CD14-positive monocyte (primary cell): ENCODE measurements at regions not wholly inside any gene's neighbourhood (a gene's known extent, or its start where the extent isn't known, plus 50 kb on each side); places are given as distances from the start of the nearest gene placed in this dataset.

Source experiments
- DNase-seq, 3 donors: peaks; one replicate each; pipeline ENCODE4 v3.0.0-alpha.2; 2011 to 2022
- H2AFZ ChIP-seq: 2 replicates; pipeline ENCODE4 v1.6.0; 2012; ENCODE audit warnings: mild to moderate bottlenecking, low read depth, low read length, inconsistent platforms; ENCODE audit not compliant: insufficient read depth, poor library complexity, severe bottlenecking
- H3K27ac ChIP-seq, 2 donors: 1 replicate in 1 of 2; 2 replicates in 1 of 2; pipeline ENCODE4 v1.5.1; 2012 to 2013; ENCODE audit warnings: low read length in 2 of 2, control low read depth in 1 of 2, inconsistent platforms in 1 of 2, low read depth in 1 of 2, mild to moderate bottlenecking in 1 of 2
- H3K27me3 ChIP-seq, 2 donors: one replicate each; pipeline versions ENCODE4 v1.6.0 to v1.6.1; 2011 to 2013; ENCODE audit warnings: low read length in 2 of 2; ENCODE audit not compliant: control insufficient read depth in 2 of 2, insufficient read depth in 2 of 2
- H3K36me3 ChIP-seq, 2 donors: replicated peaks in 1 of 2; 1 replicate in 1 of 2; 2 replicates in 1 of 2; pipeline versions ENCODE4 v1.5.1 to v1.6.1; 2012 to 2013; ENCODE audit warnings: low read length in 2 of 2, control low read depth in 1 of 2, inconsistent platforms in 1 of 2, mild to moderate bottlenecking in 1 of 2; ENCODE audit not compliant: insufficient read depth in 2 of 2, control insufficient read depth in 1 of 2
- H3K4me1 ChIP-seq, 2 donors: 1 replicate in 1 of 2; 2 replicates in 1 of 2; pipeline versions ENCODE4 v1.5.1 to v1.6.1; 2012 to 2013; ENCODE audit warnings: low read length in 2 of 2, control low read depth in 1 of 2, inconsistent platforms in 1 of 2, mild to moderate bottlenecking in 1 of 2, moderate library complexity in 1 of 2; ENCODE audit not compliant: insufficient read depth in 2 of 2, control insufficient read depth in 1 of 2
- H3K4me2 ChIP-seq: replicated peaks from 2 replicates; pipeline ENCODE3; 2012; ENCODE audit warnings: low read length, moderate library complexity, mild to moderate bottlenecking; ENCODE audit not compliant: poor library complexity, severe bottlenecking; ENCODE audit errors: extremely low read depth
- H3K4me3 ChIP-seq, 3 experiments: fragments of 200-600 bp in 1 of 3; sonication (generic) in 1 of 3; replicated peaks in 1 of 3; 1 replicate in 2 of 3; 2 replicates in 1 of 3; pipeline ENCODE4 v1.5.1; 2011 to 2013; ENCODE audit warnings: low read length in 3 of 3, mild to moderate bottlenecking in 3 of 3, control low read depth in 2 of 3, low read depth in 2 of 3, inconsistent platforms in 1 of 3, moderate library complexity in 1 of 3
- H3K79me2 ChIP-seq: 2 replicates; pipeline ENCODE4 v1.6.0; 2012; ENCODE audit warnings: mild to moderate bottlenecking, control low read depth, inconsistent platforms, low read length, moderate library complexity; ENCODE audit not compliant: insufficient read depth
- H3K9ac ChIP-seq: 2 replicates; pipeline ENCODE4 v1.6.0; 2017; ENCODE audit warnings: low read length, mild to moderate bottlenecking; ENCODE audit not compliant: insufficient read depth, poor library complexity, severe bottlenecking
- H3K9me3 ChIP-seq, 2 donors: replicated peaks in 1 of 2; 1 replicate in 1 of 2; 2 replicates in 1 of 2; pipeline versions ENCODE4 v1.5.1 to v1.6.1; 2012 to 2013; ENCODE audit warnings: low read length in 2 of 2, control low read depth in 1 of 2; ENCODE audit not compliant: control insufficient read depth in 1 of 2, insufficient read depth in 1 of 2
- H4K20me1 ChIP-seq: 2 replicates; pipeline ENCODE4 v1.6.0; 2012; ENCODE audit warnings: mild to moderate bottlenecking, low read length, control low read depth, moderate library complexity; ENCODE audit not compliant: insufficient read depth
- H3K27ac Mint-ChIP-seq, 7 donors: one replicate each; pipeline ENCODE4 v1.8.0; 2020; ENCODE audit warnings: mild to moderate bottlenecking in 7 of 7, mixed read lengths in 7 of 7, moderate library complexity in 6 of 7, inconsistent platforms in 2 of 7
- H3K27me3 Mint-ChIP-seq, 3 donors: one replicate each; pipeline ENCODE4 v1.8.0; 2021 to 2022; ENCODE audit warnings: low read depth in 3 of 3, mild to moderate bottlenecking in 3 of 3, mixed read lengths in 3 of 3, moderate library complexity in 3 of 3, inconsistent platforms in 1 of 3
- H3K36me3 Mint-ChIP-seq, 2 donors: one replicate each; pipeline ENCODE4 v1.8.0; 2020; ENCODE audit warnings: mixed read lengths in 2 of 2, inconsistent platforms in 1 of 2, mild to moderate bottlenecking in 1 of 2
- H3K4me1 Mint-ChIP-seq: one replicate; pipeline ENCODE4 v1.8.0; 2020; ENCODE audit warnings: mild to moderate bottlenecking, mixed read lengths
- H3K4me3 Mint-ChIP-seq, 2 donors: one replicate each; pipeline ENCODE4 v1.8.0; 2020; ENCODE audit warnings: mild to moderate bottlenecking in 2 of 2, mixed read lengths in 2 of 2, moderate library complexity in 1 of 2
- H3K9me3 Mint-ChIP-seq, 7 donors: one replicate each; pipeline ENCODE4 v1.8.0; 2020 to 2022; ENCODE audit warnings: mixed read lengths in 7 of 7, mild to moderate bottlenecking in 6 of 7, moderate library complexity in 6 of 7, inconsistent platforms in 2 of 7
- WGBS: methylation state at CpG from one replicate; pipeline ENCODE4 v1.1.5; 2013; ENCODE audit warnings: missing lambda C conversion rate; ENCODE audit not compliant: insufficient coverage; 5-methylcytosine and 5-hydroxymethylcytosine counted together
- intact Hi-C, 2 donors: fragments of 100-400 bp; cut with micrococcal nuclease; formaldehyde crosslinking; loops; one replicate each; pipeline versions ENCODE4 v1.15.0 to v1.15.1; 2023
- TF ChIP-seq, protein P1 (sequence below): fragments of 200-600 bp; IDR thresholded peaks from one replicate; pipeline ENCODE4 v1.8.0; 2022; ENCODE audit warnings: antibody characterized with exemption, mild to moderate bottlenecking

DNA sequence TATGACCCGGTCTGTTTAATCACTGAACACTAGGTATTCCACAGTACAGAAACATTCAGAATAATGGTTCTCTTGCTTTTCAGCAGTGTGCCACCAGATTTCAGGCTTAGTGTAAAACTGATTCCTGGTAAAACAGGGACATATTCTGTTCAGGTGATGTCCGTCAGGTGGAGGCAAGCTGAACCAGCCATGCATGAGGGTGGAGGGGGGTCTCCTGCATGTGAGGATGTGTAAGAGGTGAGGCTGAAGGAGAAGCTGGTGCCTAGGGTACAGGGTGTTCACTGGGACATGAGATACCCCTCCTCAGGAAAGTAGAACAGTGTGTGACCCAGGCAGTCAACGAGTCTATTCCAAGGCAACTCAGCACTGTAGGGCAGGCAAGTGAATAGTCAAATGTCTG lies 563.9 kb downstream of the BNC2 start:
- Histone ChIP-seq H3K79me2 (no peaks in the 10 kb centered on the region), H3K4me3 (no peak overlapping the region), H3K27me3 (no peaks in the 10 kb centered on the region), H4K20me1 (no peaks in the 10 kb centered on the region), H3K36me3 (no peaks in the 10 kb centered on the region), H3K27ac (no peak overlapping the region), H2AFZ (no peak overlapping the region), H3K9ac (no peak overlapping the region), H3K4me1 (no peaks in the 10 kb centered on the region), H3K9me3 (no peaks in the 10 kb centered on the region), H3K4me2 (no peak overlapping the region)
- H3K4me3 Mint-ChIP-seq, result no peak overlapping the region
- H3K4me1 Mint-ChIP-seq, result no peaks in the 10 kb centered on the region
- peaks cover 0 to 8% (median 3%) of the 10 kb centered on the region in 7 donors for H3K9me3 Mint-ChIP-seq
- WGBS, result 96% methylated on average over 2 of the region's 3 CpGs
- no peak overlapping the region for H3K27ac Mint-ChIP-seq
- peaks cover 3 to 22% (median 5%) of the 10 kb centered on the region in 3 donors for H3K27me3 Mint-ChIP-seq
- H3K36me3 Mint-ChIP-seq, result no peaks in the 10 kb centered on the region
- TF ChIP-seq, protein P1, sequence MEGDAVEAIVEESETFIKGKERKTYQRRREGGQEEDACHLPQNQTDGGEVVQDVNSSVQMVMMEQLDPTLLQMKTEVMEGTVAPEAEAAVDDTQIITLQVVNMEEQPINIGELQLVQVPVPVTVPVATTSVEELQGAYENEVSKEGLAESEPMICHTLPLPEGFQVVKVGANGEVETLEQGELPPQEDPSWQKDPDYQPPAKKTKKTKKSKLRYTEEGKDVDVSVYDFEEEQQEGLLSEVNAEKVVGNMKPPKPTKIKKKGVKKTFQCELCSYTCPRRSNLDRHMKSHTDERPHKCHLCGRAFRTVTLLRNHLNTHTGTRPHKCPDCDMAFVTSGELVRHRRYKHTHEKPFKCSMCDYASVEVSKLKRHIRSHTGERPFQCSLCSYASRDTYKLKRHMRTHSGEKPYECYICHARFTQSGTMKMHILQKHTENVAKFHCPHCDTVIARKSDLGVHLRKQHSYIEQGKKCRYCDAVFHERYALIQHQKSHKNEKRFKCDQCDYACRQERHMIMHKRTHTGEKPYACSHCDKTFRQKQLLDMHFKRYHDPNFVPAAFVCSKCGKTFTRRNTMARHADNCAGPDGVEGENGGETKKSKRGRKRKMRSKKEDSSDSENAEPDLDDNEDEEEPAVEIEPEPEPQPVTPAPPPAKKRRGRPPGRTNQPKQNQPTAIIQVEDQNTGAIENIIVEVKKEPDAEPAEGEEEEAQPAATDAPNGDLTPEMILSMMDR, result no peak
- no peak for DNase-seq
- intact Hi-C loops, result no loop called here

DNA sequence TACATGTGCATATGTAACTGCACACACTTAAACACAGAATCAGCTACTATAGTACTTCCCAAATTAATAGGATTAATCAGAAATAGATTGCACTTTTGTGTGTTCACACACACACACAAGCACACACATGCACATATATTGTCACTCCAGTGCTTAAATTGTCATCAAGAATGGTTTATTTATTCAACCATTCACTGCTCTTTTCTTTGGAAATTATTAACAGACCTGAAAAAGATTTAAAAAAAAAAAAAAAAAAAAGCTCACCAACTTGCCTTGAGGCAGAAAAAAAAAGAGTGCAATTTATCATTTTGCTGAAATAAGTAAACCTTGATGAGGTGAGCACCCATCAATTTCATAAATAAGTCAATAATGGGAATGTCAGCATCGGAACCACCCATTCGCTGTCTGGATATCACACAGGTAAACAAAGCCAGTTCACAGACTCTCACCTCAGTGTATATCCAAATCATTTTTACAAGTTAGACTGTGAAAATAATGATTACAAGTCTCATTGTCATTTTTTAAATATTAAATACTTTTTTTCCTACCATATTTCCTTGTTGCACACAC lies 562.8 kb downstream of the BNC2 start:
- H3K4me2 ChIP-seq, result no peak overlapping the region
- H3K27me3 ChIP-seq, result no peaks in the 10 kb centered on the region
- Mint-ChIP-seq H3K9me3 (peaks cover 0 to 8% (median 3%) of the 10 kb centered on the region in 7 donors), H3K4me3 (no peak overlapping the region), H3K27ac (no peak overlapping the region), H3K36me3 (no peaks in the 10 kb centered on the region), H3K27me3 (peaks cover 3 to 21% (median 7%) of the 10 kb centered on the region in 3 donors), H3K4me1 (no peaks in the 10 kb centered on the region)
- H3K27ac ChIP-seq, result no peak overlapping the region
- H3K9me3 ChIP-seq, result no peaks in the 10 kb centered on the region
- H4K20me1 ChIP-seq, result no peaks in the 10 kb centered on the region
- no peaks in the 10 kb centered on the region for H3K4me1 ChIP-seq
- intact Hi-C loops, result no loop called here
- TF ChIP-seq, protein P1, result no peak
- no peak for DNase-seq
- H3K4me3 ChIP-seq, result no peak overlapping the region
- WGBS, result no CpG with 5 or more reads among the region's 2 CpGs
- no peaks in the 10 kb centered on the region for H3K79me2 ChIP-seq
- H3K36me3 ChIP-seq, result no peaks in the 10 kb centered on the region
- H2AFZ ChIP-seq, result no peak overlapping the region
- H3K9ac ChIP-seq, result no peak overlapping the region
